CD4-positive, CD25-positive, alpha-beta regulatory T cell (primary cell): ENCODE measurements at regions not wholly inside any gene's neighbourhood (a gene's known extent, or its start where the extent isn't known, plus 50 kb on each side); places are given as distances from the start of the nearest gene placed in this dataset.
"Not testable (repeated sequence)": the region's sequence is repeated elsewhere in the genome, so short reads cannot be mapped to it uniquely, and the experiment has no call there.

ENCODE experiments used
- ATAC-seq, 2 donors: fragments of 150-1000 bp; cut with Tn5 transposase; one replicate each; pipeline ENCODE4 v1.10.0; 2021; ENCODE audit warnings: low read depth in 2 of 2, moderate number of reproducible peaks in 2 of 2, moderate library complexity in 1 of 2
- DNase-seq, 3 donors: peaks; one replicate each; pipeline versions ENCODE4 v3.0.0 to v3.0.0-alpha.2; 2012 to 2022; ENCODE audit warnings: mixed read lengths in 1 of 3
- H3K27ac ChIP-seq: one replicate; pipeline ENCODE4 v1.7.0; 2013; ENCODE audit warnings: mild to moderate bottlenecking, low read length; ENCODE audit not compliant: insufficient read depth, poor library complexity, severe bottlenecking
- H3K27me3 ChIP-seq: one replicate; pipeline ENCODE4 v1.7.0; 2013; ENCODE audit warnings: low read length; ENCODE audit not compliant: control insufficient read depth, insufficient read depth
- H3K36me3 ChIP-seq: one replicate; pipeline ENCODE4 v1.7.0; 2013; ENCODE audit warnings: mild to moderate bottlenecking, low read length, moderate library complexity; ENCODE audit not compliant: control insufficient read depth, insufficient read depth
- H3K4me1 ChIP-seq: 2 replicates; pipeline ENCODE4 v1.7.0; 2013; ENCODE audit warnings: mild to moderate bottlenecking, low read length; ENCODE audit not compliant: insufficient read depth, control insufficient read depth, poor library complexity, severe bottlenecking
- H3K4me3 ChIP-seq: one replicate; pipeline ENCODE4 v1.7.0; 2013; ENCODE audit warnings: low read depth, mild to moderate bottlenecking, low read length, moderate library complexity
- H3K9me3 ChIP-seq, 2 experiments: 1 replicate in 1 of 2; 2 replicates in 1 of 2; pipeline ENCODE4 v1.7.0; 2013; ENCODE audit warnings: low read length in 2 of 2, mild to moderate bottlenecking in 1 of 2, moderate library complexity in 1 of 2; ENCODE audit not compliant: control insufficient read depth in 2 of 2
- H3K27ac Mint-ChIP-seq, 3 donors: one replicate each; pipeline ENCODE4 v1.8.0; 2020 to 2022; ENCODE audit warnings: mild to moderate bottlenecking in 3 of 3, mixed read lengths in 3 of 3, moderate library complexity in 2 of 3
- H3K27me3 Mint-ChIP-seq: one replicate; pipeline ENCODE4 v1.8.0; 2022; ENCODE audit warnings: mild to moderate bottlenecking, mixed read lengths
- H3K36me3 Mint-ChIP-seq: one replicate; pipeline ENCODE4 v1.8.0; 2020; ENCODE audit warnings: mixed read lengths
- H3K4me1 Mint-ChIP-seq, 4 donors: one replicate each; pipeline ENCODE4 v1.8.0; 2020 to 2022; ENCODE audit warnings: mixed read lengths in 4 of 4, mild to moderate bottlenecking in 1 of 4
- H3K4me3 Mint-ChIP-seq, 4 donors: one replicate each; pipeline ENCODE4 v1.8.0; 2020 to 2022; ENCODE audit warnings: mild to moderate bottlenecking in 4 of 4, mixed read lengths in 4 of 4, moderate library complexity in 3 of 4
- H3K9me3 Mint-ChIP-seq, 7 donors: one replicate each; pipeline ENCODE4 v1.8.0; 2020 to 2022; ENCODE audit warnings: mixed read lengths in 7 of 7, mild to moderate bottlenecking in 3 of 7, moderate library complexity in 2 of 7

DNA sequence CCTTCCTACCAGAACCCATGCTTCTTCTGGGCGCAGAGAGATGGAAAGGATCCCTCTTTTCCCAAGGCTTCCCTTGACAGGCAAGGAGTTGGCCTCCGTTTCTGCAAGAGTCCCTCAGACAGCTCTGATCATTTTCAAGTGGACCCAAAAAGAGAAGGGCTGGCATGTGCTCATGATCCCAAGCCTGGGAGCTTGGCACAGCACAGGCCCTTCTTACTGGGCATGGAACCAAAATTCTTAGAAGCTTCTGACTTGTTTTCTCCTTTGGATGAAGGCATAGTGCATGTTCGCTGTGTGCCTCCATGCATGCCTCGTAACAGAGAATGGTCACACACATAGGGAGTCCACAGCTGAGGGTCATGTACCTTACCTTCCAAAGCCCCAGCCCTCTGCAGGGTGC lies 449.6 kb downstream of the MIAT start:
- no peak overlapping the region for H3K4me3 Mint-ChIP-seq
- no peaks in the 10 kb centered on the region for H3K36me3 Mint-ChIP-seq
- no peak overlapping the region for H3K4me3 ChIP-seq
- no peaks in the 10 kb centered on the region for H3K4me1 Mint-ChIP-seq
- H3K9me3 Mint-ChIP-seq: peaks cover 0 to 9% (median 3%) of the 10 kb centered on the region in 7 donors
- ATAC-seq: no peak
- no peaks in the 10 kb centered on the region for H3K4me1 ChIP-seq
- H3K36me3 ChIP-seq: no peaks in the 10 kb centered on the region
- H3K27me3 Mint-ChIP-seq: peaks cover 4% of the 10 kb centered on the region
- H3K27ac Mint-ChIP-seq: no peak overlapping the region
- H3K27ac ChIP-seq: no peak overlapping the region
- H3K9me3 ChIP-seq: no peaks in the 10 kb centered on the region
- H3K27me3 ChIP-seq: no peaks in the 10 kb centered on the region
- no peak for DNase-seq

DNA sequence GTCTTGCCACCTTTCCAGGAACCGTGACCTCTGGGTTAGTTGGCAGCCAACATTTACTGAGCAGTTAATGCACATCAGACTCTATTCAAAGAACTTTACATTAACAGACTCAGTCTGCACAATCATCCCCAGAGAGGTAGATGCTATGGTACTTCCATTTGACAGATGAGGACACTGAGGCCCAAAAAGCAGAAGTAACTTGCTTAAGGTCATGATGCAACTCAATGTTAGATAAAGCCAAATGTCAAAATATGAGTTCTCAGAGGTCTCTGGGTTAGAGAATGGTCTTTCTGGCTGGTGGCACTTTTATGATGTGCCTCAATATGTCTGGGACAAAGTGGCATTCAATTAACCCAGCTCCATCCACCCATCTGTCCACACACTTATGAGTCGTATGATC lies 450.0 kb downstream of the MIAT start:
- no peaks in the 10 kb centered on the region for H3K36me3 ChIP-seq
- H3K27me3 Mint-ChIP-seq: peaks cover 2% of the 10 kb centered on the region
- ATAC-seq: no peak
- no peak for DNase-seq
- no peaks in the 10 kb centered on the region for H3K36me3 Mint-ChIP-seq
- no peaks in the 10 kb centered on the region for H3K27me3 ChIP-seq
- H3K4me1 Mint-ChIP-seq: no peaks in the 10 kb centered on the region
- H3K9me3 ChIP-seq: no peaks in the 10 kb centered on the region
- no peak overlapping the region for H3K4me3 Mint-ChIP-seq
- no peak overlapping the region for H3K27ac ChIP-seq
- H3K27ac Mint-ChIP-seq: no peak overlapping the region
- H3K9me3 Mint-ChIP-seq: peaks cover 0 to 9% (median 3%) of the 10 kb centered on the region in 7 donors
- no peaks in the 10 kb centered on the region for H3K4me1 ChIP-seq
- H3K4me3 ChIP-seq: no peak overlapping the region

DNA sequence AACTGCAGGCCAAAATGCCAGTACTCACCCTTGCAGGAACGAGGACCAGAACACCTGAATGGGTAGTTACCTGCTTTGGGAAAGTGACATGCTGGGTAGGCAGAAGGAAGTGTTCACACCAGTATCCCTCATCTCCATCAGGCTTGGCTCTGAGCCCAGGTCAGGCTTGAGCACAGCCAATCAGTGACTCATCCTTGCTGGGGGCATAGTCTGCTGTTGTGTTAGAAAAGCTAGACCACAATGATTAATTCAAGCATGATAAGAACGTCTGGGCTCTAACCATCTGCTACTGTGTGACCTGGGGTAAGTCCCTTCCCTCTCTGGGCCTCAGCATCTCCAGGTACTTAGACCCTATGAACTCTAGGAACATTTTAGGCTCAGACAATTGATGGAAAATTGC lies 450.4 kb downstream of the MIAT start:
- Mint-ChIP-seq H3K36me3 (no peaks in the 10 kb centered on the region), H3K4me3 (no peak overlapping the region), H3K27ac (no peak overlapping the region), H3K27me3 (no peaks in the 10 kb centered on the region), H3K9me3 (peaks cover 0 to 9% (median 3%) of the 10 kb centered on the region in 7 donors), H3K4me1 (no peaks in the 10 kb centered on the region)
- no peak for DNase-seq
- H3K27me3 ChIP-seq: no peaks in the 10 kb centered on the region
- H3K27ac ChIP-seq: no peak overlapping the region
- peak in 1 of 2 donors; percentile 24 for ATAC-seq
- H3K4me3 ChIP-seq: no peak overlapping the region
- no peaks in the 10 kb centered on the region for H3K4me1 ChIP-seq
- H3K9me3 ChIP-seq: no peaks in the 10 kb centered on the region
- no peaks in the 10 kb centered on the region for H3K36me3 ChIP-seq

DNA sequence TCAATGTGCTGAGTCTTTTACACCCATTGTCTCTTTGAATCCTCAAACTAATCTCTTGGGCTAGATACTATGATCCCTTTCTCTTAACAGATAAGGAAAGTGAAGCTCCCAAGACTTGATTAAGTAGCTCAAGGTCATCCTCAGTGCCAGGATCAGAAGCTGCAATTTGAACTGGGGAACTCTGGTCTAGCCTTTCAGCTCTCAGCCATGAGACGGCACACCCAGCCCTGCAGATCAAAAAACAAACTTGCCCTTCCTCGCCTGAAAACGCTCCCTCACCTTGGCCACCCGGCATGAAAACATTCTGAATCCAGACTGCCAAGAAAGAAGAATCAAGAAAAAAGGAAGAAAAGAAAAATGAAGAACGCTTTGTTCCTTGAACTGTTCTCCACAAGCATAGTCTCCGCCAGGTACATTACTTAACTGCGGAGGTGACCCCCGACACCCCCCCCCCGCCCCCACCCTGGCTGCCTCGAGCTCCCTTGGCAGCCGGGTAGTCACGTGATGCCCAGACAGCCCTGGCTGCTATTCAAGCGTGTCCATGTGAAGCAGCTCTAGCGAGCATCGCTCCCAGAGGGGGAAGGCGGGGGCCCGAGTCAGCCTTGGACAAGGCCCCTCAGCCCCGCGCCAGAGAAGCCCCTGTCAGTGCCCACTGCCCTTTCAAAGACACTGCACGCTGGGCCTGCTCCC lies 451.2 kb downstream of the MIAT start:
- Histone ChIP-seq H3K4me3 (no peak overlapping the region), H3K27me3 (no peaks in the 10 kb centered on the region), H3K27ac (no peak overlapping the region), H3K4me1 (no peaks in the 10 kb centered on the region), H3K9me3 (no peaks in the 10 kb centered on the region), H3K36me3 (no peaks in the 10 kb centered on the region)
- Mint-ChIP-seq H3K9me3 (peaks cover 1 to 9% (median 3%) of the 10 kb centered on the region in 7 donors), H3K4me3 (no peak overlapping the region), H3K4me1 (no peaks in the 10 kb centered on the region), H3K27ac (no peak overlapping the region), H3K27me3 (no peaks in the 10 kb centered on the region), H3K36me3 (no peaks in the 10 kb centered on the region)
- ATAC-seq (no peak), DNase-seq (no peak)

DNA sequence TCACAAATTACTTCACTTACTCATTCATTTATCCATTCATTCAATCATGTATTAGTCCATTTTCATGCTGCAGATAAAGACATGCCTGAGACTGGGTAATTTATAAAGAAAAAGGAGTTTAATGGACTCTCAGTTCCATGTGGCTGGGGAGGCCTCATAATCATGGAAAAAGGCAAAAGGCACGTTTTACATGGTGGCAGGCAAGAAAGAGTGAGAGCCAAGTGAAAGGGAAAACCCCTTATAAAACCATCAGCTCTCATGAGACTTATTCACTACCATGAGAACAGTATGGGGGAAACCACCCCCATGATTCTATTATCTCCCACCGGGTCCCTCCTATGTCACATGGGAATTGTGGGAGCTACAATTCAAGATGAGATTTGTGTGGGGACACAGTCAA lies 452.0 kb downstream of the MIAT start:
- not testable (repeated sequence) for ATAC-seq, H3K27ac ChIP-seq, H3K36me3 Mint-ChIP-seq, H3K27ac Mint-ChIP-seq, H3K9me3 ChIP-seq, H3K27me3 ChIP-seq, H3K9me3 Mint-ChIP-seq, H3K4me1 Mint-ChIP-seq, H3K36me3 ChIP-seq, H3K4me1 ChIP-seq, DNase-seq, H3K27me3 Mint-ChIP-seq, H3K4me3 ChIP-seq, H3K4me3 Mint-ChIP-seq

DNA sequence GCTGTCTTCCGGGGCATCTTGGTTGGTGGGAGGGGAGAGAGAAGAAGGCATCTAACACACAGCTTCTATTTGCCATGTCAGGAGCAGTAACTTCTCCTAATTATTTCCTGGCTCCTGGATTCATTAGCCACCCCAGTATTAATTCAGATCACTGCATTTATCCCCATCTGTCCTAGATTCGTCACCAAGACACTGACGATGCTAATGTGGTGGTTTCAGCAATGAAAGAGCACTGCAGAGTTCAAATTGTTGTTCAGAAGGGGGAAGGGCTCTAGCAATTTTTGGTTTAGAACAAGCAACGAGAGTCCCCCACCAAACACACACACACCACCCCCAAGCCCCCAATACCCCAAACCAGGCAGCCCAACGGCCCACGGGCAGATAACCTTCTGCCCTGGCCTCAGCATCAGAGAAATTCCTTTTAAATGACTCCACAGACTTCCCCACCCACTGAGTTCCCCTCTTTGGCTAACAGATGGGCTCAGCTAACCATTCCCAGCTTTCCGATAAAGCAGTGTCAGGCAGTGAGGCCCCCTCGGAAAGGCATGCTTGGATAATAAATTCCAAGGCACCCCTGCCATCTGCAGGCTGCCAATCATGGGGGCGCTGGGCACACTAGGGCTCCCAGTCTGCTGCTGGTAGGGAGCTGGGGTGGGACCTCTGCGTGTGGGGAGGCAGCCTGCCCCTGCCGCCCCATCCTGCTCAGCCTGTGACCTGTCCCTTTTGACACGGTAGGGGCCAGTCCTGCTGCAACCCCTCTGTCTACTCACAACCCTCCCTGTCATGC lies 453.5 kb downstream of the MIAT start:
- DNase-seq (no peak), ATAC-seq (no peak)
- Histone ChIP-seq H3K36me3 (no peaks in the 10 kb centered on the region), H3K4me1 (no peaks in the 10 kb centered on the region), H3K4me3 (no peak overlapping the region), H3K9me3 (no peaks in the 10 kb centered on the region), H3K27ac (no peak overlapping the region), H3K27me3 (no peaks in the 10 kb centered on the region)
- Mint-ChIP-seq H3K9me3 (peaks cover 2 to 9% (median 3%) of the 10 kb centered on the region in 7 donors), H3K36me3 (no peaks in the 10 kb centered on the region), H3K27ac (no peak overlapping the region), H3K4me1 (no peaks in the 10 kb centered on the region), H3K27me3 (no peaks in the 10 kb centered on the region), H3K4me3 (no peak overlapping the region)

DNA sequence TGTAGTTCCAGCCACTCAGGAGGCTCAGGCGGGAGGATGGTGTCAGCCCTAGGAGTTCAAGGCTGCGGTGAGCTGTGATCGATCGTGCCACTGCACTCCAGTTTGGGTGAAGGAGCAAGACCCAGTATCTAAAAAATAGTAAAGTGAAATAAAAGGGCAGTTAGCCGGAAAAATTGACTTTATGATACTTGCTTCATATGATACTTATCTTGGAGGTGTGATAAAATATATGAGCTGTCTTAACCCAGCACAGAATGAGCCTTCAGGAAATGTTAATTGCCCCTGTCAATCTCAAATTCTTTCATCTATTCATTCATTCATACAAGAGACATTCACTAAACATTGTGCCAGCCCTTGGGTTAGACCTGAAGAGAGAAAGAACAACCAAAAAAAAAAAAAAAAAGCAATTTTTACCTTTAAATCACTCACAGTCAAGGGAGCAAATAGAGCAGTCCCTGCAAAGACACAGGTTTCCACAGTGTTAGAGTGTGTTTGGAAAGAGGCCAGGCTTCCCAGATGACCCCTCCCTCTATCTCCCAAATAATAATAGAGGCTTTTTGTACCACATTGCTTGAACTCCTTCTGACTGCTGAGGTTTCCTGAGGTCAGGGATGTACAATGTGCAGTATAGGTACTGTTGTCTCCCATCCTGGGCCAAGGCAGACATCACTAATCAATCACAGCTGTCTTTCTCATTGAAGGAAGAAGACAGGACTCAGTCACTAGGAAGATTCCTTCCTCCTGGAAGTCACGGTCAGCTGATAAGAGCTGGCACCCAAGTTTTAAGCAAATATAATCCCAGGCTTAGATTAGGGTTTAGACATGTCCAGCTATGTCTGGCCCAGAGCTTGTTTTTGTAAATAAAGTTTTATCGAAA lies 454.6 kb downstream of the MIAT start:
- Mint-ChIP-seq H3K9me3 (peaks cover 2 to 9% (median 3%) of the 10 kb centered on the region in 7 donors), H3K4me3 (no peak overlapping the region), H3K4me1 (no peaks in the 10 kb centered on the region), H3K27me3 (no peaks in the 10 kb centered on the region), H3K36me3 (no peaks in the 10 kb centered on the region), H3K27ac (no peak overlapping the region)
- no peaks in the 10 kb centered on the region for H3K9me3 ChIP-seq
- DNase-seq: no peak
- H3K4me1 ChIP-seq: no peaks in the 10 kb centered on the region
- no peak overlapping the region for H3K27ac ChIP-seq
- no peaks in the 10 kb centered on the region for H3K36me3 ChIP-seq
- no peaks in the 10 kb centered on the region for H3K27me3 ChIP-seq
- no peak for ATAC-seq
- H3K4me3 ChIP-seq: no peak overlapping the region
